Activated CD4-positive, alpha-beta T cell treated with anti-CD3 and anti-CD28 coated beads, Interleukin-2, amount 50 U/mL, for 4 hours (primary cell): ENCODE measurements at regions not wholly inside any gene's neighbourhood (a gene's known extent, or its start where the extent isn't known, plus 50 kb on each side); places are given as distances from the start of the nearest gene placed in this dataset.
"Not testable (repeated sequence)": the region's sequence is repeated elsewhere in the genome, so short reads cannot be mapped to it uniquely, and the experiment has no call there.

ENCODE experiments used
- DNase-seq, 2 experiments: peaks; one replicate each; pipeline ENCODE4 v3.0.0-alpha.2; 2020

GRCh38 chr3:5560199-5560598, 372.7 kb downstream of the EDEM1 start:
- DNase-seq: no peak

- no peak for DNase-seq
Observed at GRCh38 chr3:5563537-5564277, 376.2 kb downstream of the EDEM1 start.

- DNase-seq: no peak
Observed at GRCh38 chr3:5564278-5564666, 376.8 kb downstream of the EDEM1 start.

GRCh38 chr3:5565026-5565425, 377.5 kb downstream of the EDEM1 start:
- DNase-seq: no peak

- DNase-seq: no peak
Observed at GRCh38 chr3:5567113-5567512, 379.6 kb downstream of the EDEM1 start.

- DNase-seq: no peak
Observed at GRCh38 chr3:5568451-5568850, 380.9 kb downstream of the EDEM1 start.

GRCh38 chr3:5569152-5569551, 381.6 kb downstream of the EDEM1 start:
- no peak for DNase-seq

GRCh38 chr3:5572168-5572567, 384.7 kb downstream of the EDEM1 start:
- DNase-seq: no peak

- no peak for DNase-seq
Observed at GRCh38 chr3:5576277-5577011, 388.9 kb downstream of the EDEM1 start.

GRCh38 chr3:5579139-5579602, 391.7 kb downstream of the EDEM1 start:
- DNase-seq: no peak

- DNase-seq: no peak
Observed at GRCh38 chr3:5579946-5580345, 392.4 kb downstream of the EDEM1 start.

GRCh38 chr3:5580826-5581225, 393.3 kb downstream of the EDEM1 start:
- DNase-seq: no peak

- DNase-seq: no peak
Observed at GRCh38 chr3:5581743-5582142, 394.2 kb downstream of the EDEM1 start.

- DNase-seq: no peak
Observed at GRCh38 chr3:5583920-5584319, 396.4 kb downstream of the EDEM1 start.

- DNase-seq: no peak
Observed at GRCh38 chr3:5585085-5585484, 397.6 kb downstream of the EDEM1 start.

GRCh38 chr3:5606884-5607472, 419.5 kb downstream of the EDEM1 start:
- DNase-seq: no peak

- no peak for DNase-seq
Observed at GRCh38 chr3:5607581-5607980, 420.1 kb downstream of the EDEM1 start.

GRCh38 chr3:5608971-5609370, 421.5 kb downstream of the EDEM1 start:
- not testable (repeated sequence) for DNase-seq

- no peak for DNase-seq
Observed at GRCh38 chr3:5613599-5613998, 426.1 kb downstream of the EDEM1 start.

- DNase-seq: no peak
Observed at GRCh38 chr3:5616873-5617272, 429.4 kb downstream of the EDEM1 start.

- DNase-seq: no peak
Observed at GRCh38 chr3:5618170-5618569, 430.7 kb downstream of the EDEM1 start.

- no peak for DNase-seq
Observed at GRCh38 chr3:5630406-5630805, 442.9 kb downstream of the EDEM1 start.

- no peak for DNase-seq
Observed at GRCh38 chr3:5633960-5634359, 446.5 kb downstream of the EDEM1 start.

GRCh38 chr3:5634411-5634810, 446.9 kb downstream of the EDEM1 start:
- no peak for DNase-seq
